Natural killer cell (primary cell): ENCODE measurements at regions not wholly inside any gene's neighbourhood (a gene's known extent, or its start where the extent isn't known, plus 50 kb on each side); places are given as distances from the start of the nearest gene placed in this dataset.

Experiments used
- ATAC-seq, 3 donors: fragments of 150-1000 bp in 2 of 3; fragments of 200-7000 bp in 1 of 3; cut with Tn5 transposase; 1 replicate in 1 of 3; 2 replicates in 2 of 3; pipeline ENCODE4 v1.10.0; 2021; ENCODE audit warnings: mild to moderate bottlenecking in 2 of 3, moderate library complexity in 2 of 3
- DNase-seq, 2 donors: peaks; one replicate each; pipeline versions ENCODE4 v3.0.0 to v3.0.0-alpha.2; 2013 to 2021; ENCODE audit warnings: mixed read lengths in 1 of 2
- H3K27ac ChIP-seq: one replicate; pipeline ENCODE4 v1.5.1; 2013; ENCODE audit warnings: mild to moderate bottlenecking, low read length
- H3K27me3 ChIP-seq: one replicate; pipeline ENCODE4 v1.6.1; 2013; ENCODE audit warnings: low read length; ENCODE audit not compliant: control insufficient read depth, insufficient read depth
- H3K36me3 ChIP-seq: one replicate; pipeline ENCODE4 v1.6.1; 2013; ENCODE audit warnings: low read length; ENCODE audit not compliant: control insufficient read depth, insufficient read depth
- H3K4me1 ChIP-seq: one replicate; pipeline ENCODE4 v1.6.1; 2013; ENCODE audit warnings: low read length; ENCODE audit not compliant: control insufficient read depth, insufficient read depth
- H3K4me3 ChIP-seq: one replicate; pipeline ENCODE4 v1.5.1; 2013; ENCODE audit warnings: low read length
- H3K9me3 ChIP-seq: one replicate; pipeline ENCODE4 v1.6.1; 2013; ENCODE audit warnings: low read length; ENCODE audit not compliant: control insufficient read depth, insufficient read depth
- H3K27ac Mint-ChIP-seq, 2 donors: one replicate each; pipeline ENCODE4 v1.8.0; 2022; ENCODE audit warnings: mild to moderate bottlenecking in 2 of 2, mixed read lengths in 2 of 2, moderate library complexity in 1 of 2
- H3K27me3 Mint-ChIP-seq, 2 donors: one replicate each; pipeline ENCODE4 v1.8.0; 2022; ENCODE audit warnings: low read depth in 2 of 2, mixed read lengths in 2 of 2
- H3K36me3 Mint-ChIP-seq: one replicate; pipeline ENCODE4 v1.8.0; 2022; ENCODE audit warnings: mixed read lengths
- H3K4me1 Mint-ChIP-seq, 2 donors: one replicate each; pipeline ENCODE4 v1.8.0; 2022; ENCODE audit warnings: mixed read lengths in 2 of 2
- H3K4me3 Mint-ChIP-seq: one replicate; pipeline ENCODE4 v1.8.0; 2022; ENCODE audit warnings: mild to moderate bottlenecking, moderate library complexity, mixed read lengths
- H3K9me3 Mint-ChIP-seq, 2 donors: one replicate each; pipeline ENCODE4 v1.8.0; 2022; ENCODE audit warnings: mixed read lengths in 2 of 2
- CTCF ChIP-seq: fragments of 200-600 bp; IDR thresholded peaks from one replicate; pipeline ENCODE4 v1.8.0; 2022; ENCODE audit warnings: antibody characterized with exemption
- WGBS: methylation state at CpG from one replicate; pipeline ENCODE4 v1.1.7; 2013; ENCODE audit warnings: missing lambda C conversion rate; ENCODE audit not compliant: insufficient coverage; 5-methylcytosine and 5-hydroxymethylcytosine counted together
- intact Hi-C: fragments of 100-400 bp; cut with micrococcal nuclease; formaldehyde crosslinking; loops from one replicate; pipeline ENCODE4 v1.14.2; 2022

DNA sequence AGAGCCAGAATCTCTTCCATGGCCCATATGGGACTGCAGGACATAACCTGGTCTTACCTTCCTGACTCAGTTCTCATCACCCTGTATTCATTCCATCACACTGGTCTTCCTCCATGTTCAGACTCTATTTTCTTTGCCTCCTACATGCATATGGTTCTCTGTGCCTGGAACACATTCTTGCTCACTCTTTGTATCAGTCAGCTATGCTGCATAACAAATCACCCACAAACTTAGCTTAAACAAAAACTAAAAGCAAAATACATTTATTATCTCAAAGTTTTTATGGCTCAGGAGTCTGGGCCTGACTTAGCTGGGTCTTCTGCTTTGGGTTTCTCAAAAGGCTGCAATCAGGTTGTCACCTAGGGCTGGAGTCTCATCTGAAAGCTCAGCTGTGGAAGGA is 712.6 kb upstream of the TBX3 start:
- Histone ChIP-seq H3K27ac (no peak overlapping the region), H3K27me3 (no peaks in the 10 kb centered on the region), H3K4me1 (no peaks in the 10 kb centered on the region), H3K9me3 (no peaks in the 10 kb centered on the region), H3K36me3 (no peaks in the 10 kb centered on the region), H3K4me3 (no peak overlapping the region)
- no peak overlapping the region for H3K4me3 Mint-ChIP-seq
- H3K4me1 Mint-ChIP-seq = no peaks in the 10 kb centered on the region
- TF ChIP-seq CTCF = no peak
- peaks cover 2 to 6% of the 10 kb centered on the region in 2 donors for H3K9me3 Mint-ChIP-seq
- ATAC-seq = no peak
- H3K36me3 Mint-ChIP-seq = no peaks in the 10 kb centered on the region
- intact Hi-C loops = no loop called here
- no peak for DNase-seq
- H3K27ac Mint-ChIP-seq = no peak overlapping the region
- H3K27me3 Mint-ChIP-seq = no peaks in the 10 kb centered on the region

DNA sequence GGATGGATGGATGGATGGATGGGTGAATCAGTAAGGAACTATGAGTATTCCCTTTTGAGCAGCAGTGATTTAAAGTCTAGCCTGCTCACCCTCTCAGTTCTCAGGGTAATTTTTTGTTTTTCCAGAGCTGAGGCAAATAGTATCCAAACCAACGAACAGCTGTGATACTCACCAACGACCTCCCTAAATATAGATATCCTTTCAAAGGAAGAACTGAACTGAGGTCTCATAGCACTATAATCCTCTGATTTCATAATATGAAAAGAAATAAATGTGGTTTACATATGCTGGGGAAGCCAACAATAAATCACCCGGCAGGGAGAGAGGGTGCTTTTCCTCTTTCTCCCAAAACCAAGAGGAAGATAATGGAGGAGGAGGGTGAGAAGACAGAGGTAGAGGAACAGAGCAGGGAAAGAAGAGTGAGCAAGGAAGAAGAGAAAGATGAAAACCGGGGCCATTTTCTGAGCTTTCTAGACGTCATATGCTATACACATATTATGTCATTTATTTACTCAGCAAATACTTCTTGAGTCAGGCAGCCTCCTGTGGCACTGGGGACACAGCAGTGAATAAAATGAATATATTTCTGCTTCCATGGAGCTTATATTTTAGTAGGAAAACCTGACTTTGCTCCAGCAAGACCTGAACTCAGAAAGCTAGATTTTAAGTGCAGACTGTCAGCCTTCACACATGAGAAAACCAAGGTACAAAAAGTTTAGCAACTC is 710.7 kb upstream of the TBX3 start:
- no peaks in the 10 kb centered on the region for H3K4me1 Mint-ChIP-seq
- ATAC-seq = no peak
- H3K9me3 ChIP-seq = peaks cover 7% of the 10 kb centered on the region
- no peak overlapping the region for H3K27ac Mint-ChIP-seq
- no peak overlapping the region for H3K27ac ChIP-seq
- no peaks in the 10 kb centered on the region for H3K27me3 Mint-ChIP-seq
- intact Hi-C loops = no loop called here
- no peak overlapping the region for H3K4me3 ChIP-seq
- WGBS = 43% methylated on average over 4 of the region's 5 CpGs
- H3K36me3 ChIP-seq = no peaks in the 10 kb centered on the region
- H3K4me3 Mint-ChIP-seq = no peak overlapping the region
- TF ChIP-seq CTCF = no peak
- no peak for DNase-seq
- no peaks in the 10 kb centered on the region for H3K36me3 Mint-ChIP-seq
- no peaks in the 10 kb centered on the region for H3K27me3 ChIP-seq
- H3K4me1 ChIP-seq = no peaks in the 10 kb centered on the region
- H3K9me3 Mint-ChIP-seq = peaks cover 2 to 6% of the 10 kb centered on the region in 2 donors

DNA sequence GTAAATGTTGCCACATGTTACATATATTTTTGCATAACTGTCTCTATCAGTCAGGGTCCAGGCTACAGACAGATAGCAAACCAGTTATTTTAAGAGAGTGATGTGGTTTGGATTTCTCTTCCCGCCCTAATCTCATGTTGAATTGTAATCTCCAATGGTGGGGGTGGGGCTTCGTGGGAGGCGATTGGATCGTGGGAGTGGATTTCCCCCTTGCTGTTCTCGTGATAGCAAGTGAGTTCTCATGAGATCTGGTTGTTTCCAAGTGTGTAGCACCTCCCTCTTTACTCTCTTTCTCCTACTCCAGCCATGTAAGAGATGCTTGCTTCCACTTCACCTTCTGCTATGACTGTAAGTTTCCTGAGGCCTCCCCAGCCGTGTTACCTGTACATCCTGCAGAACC is 704.2 kb upstream of the TBX3 start:
- intact Hi-C loops = no loop called here

More for the DNA sequence above, 704.2 kb upstream of the TBX3 start:
- Histone ChIP-seq H3K27me3 (no peaks in the 10 kb centered on the region), H3K9me3 (peaks cover 7% of the 10 kb centered on the region), H3K27ac (no peak overlapping the region), H3K36me3 (no peaks in the 10 kb centered on the region), H3K4me3 (no peak overlapping the region), H3K4me1 (no peaks in the 10 kb centered on the region)
- Mint-ChIP-seq H3K9me3 (peaks cover 0 to 7% of the 10 kb centered on the region in 2 donors), H3K4me3 (no peak overlapping the region), H3K27me3 (no peaks in the 10 kb centered on the region), H3K4me1 (no peaks in the 10 kb centered on the region), H3K27ac (no peak overlapping the region), H3K36me3 (no peaks in the 10 kb centered on the region)
- ATAC-seq = no peak
- 81% methylated on average over 6 of the region's 6 CpGs for WGBS
- no peak for DNase-seq
- TF ChIP-seq CTCF = no peak
